Mesothelial cell of epicardium (in vitro differentiated cells): ENCODE measurements at regions not wholly inside any gene's neighbourhood (a gene's known extent, or its start where the extent isn't known, plus 50 kb on each side); places are given as distances from the start of the nearest gene placed in this dataset.
A peak's percentile ranks its signal among the peaks of the same experiment; 100 is the strongest.
"Not testable (repeated sequence)": the region's sequence is repeated elsewhere in the genome, so short reads cannot be mapped to it uniquely, and the experiment has no call there.

Experiments used
- DNase-seq, 2 experiments: peaks; one replicate each; pipeline ENCODE4 v3.0.0; 2021; ENCODE audit warnings: low spot score in 2 of 2; ENCODE audit not compliant: unreplicated experiment in 2 of 2
- H3K27ac Mint-ChIP-seq: 2 replicates; pipeline ENCODE4 v1.8.0; 2021; ENCODE audit warnings: mixed read lengths
- H3K27me3 Mint-ChIP-seq: 2 replicates; pipeline ENCODE4 v1.8.0; 2021; ENCODE audit warnings: low read depth, mixed read lengths
- H3K36me3 Mint-ChIP-seq: 2 replicates; pipeline ENCODE4 v1.8.0; 2021; ENCODE audit warnings: mixed read lengths
- H3K4me1 Mint-ChIP-seq: 2 replicates; pipeline ENCODE4 v1.8.0; 2021; ENCODE audit warnings: mixed read lengths
- H3K4me3 Mint-ChIP-seq: 2 replicates; pipeline ENCODE4 v1.8.0; 2021; ENCODE audit warnings: mild to moderate bottlenecking, moderate library complexity, mixed read lengths
- H3K9me3 Mint-ChIP-seq: 2 replicates; pipeline ENCODE4 v1.8.0; 2021; ENCODE audit warnings: mixed read lengths
- CTCF ChIP-seq: fragments of 200-600 bp; sonication (generic); IDR thresholded peaks from one replicate; pipeline ENCODE4 v1.5.0; 2021; ENCODE audit warnings: antibody characterized with exemption; ENCODE audit not compliant: unreplicated experiment

- Mint-ChIP-seq H3K27me3 (peaks cover 3% of the 10 kb centered on the region), H3K36me3 (no peaks in the 10 kb centered on the region), H3K4me3 (peak overlapping the region; percentile 34), H3K27ac (peak overlapping the region; percentile 79), H3K4me1 (peaks cover 49% of the 10 kb centered on the region), H3K9me3 (no peaks in the 10 kb centered on the region)
- TF ChIP-seq CTCF: no peak
- DNase-seq: no peak
Observed at GRCh38 chr17:77287432-77288068, 146.8 kb downstream of the SEC14L1 start.

- H3K4me3 Mint-ChIP-seq: no peak overlapping the region
- peaks cover 44% of the 10 kb centered on the region for H3K4me1 Mint-ChIP-seq
- no peaks in the 10 kb centered on the region for H3K9me3 Mint-ChIP-seq
- no peaks in the 10 kb centered on the region for H3K36me3 Mint-ChIP-seq
- no peak for TF ChIP-seq CTCF
- no peaks in the 10 kb centered on the region for H3K27me3 Mint-ChIP-seq
- H3K27ac Mint-ChIP-seq: peak overlapping the region; percentile 79
- no peak for DNase-seq
Observed at GRCh38 chr17:77288115-77288619, 147.4 kb downstream of the SEC14L1 start.

- H3K4me3 Mint-ChIP-seq, H3K27me3 Mint-ChIP-seq, H3K27ac Mint-ChIP-seq, H3K36me3 Mint-ChIP-seq, H3K9me3 Mint-ChIP-seq, DNase-seq: not testable (repeated sequence)
- H3K4me1 Mint-ChIP-seq: peaks cover 34% of the 10 kb centered on the region
Observed at GRCh38 chr17:77290759-77291558, 150.2 kb downstream of the SEC14L1 start.

- no peak for TF ChIP-seq CTCF
- no peak overlapping the region for H3K27ac Mint-ChIP-seq
Observed at GRCh38 chr17:77291591-77292386, 151.0 kb downstream of the SEC14L1 start.

GRCh38 chr17:77294761-77295160 is 154.0 kb downstream of the SEC14L1 start:
- Mint-ChIP-seq H3K27me3 (no peaks in the 10 kb centered on the region), H3K4me1 (peaks cover 10% of the 10 kb centered on the region), H3K27ac (peak overlapping the region; percentile 34), H3K9me3 (no peaks in the 10 kb centered on the region), H3K36me3 (no peaks in the 10 kb centered on the region), H3K4me3 (no peak overlapping the region)
- no peak for DNase-seq
- TF ChIP-seq CTCF: no peak

More at GRCh38 chr17:77291591-77292386, 151.0 kb downstream of the SEC14L1 start:
- DNase-seq: no peak
- Mint-ChIP-seq H3K36me3 (no peaks in the 10 kb centered on the region), H3K4me1 (peaks cover 26% of the 10 kb centered on the region), H3K4me3 (no peak overlapping the region), H3K9me3 (no peaks in the 10 kb centered on the region), H3K27me3 (no peaks in the 10 kb centered on the region)
